Endothelial cell of umbilical vein (primary cell): ENCODE measurements at regions not wholly inside any gene's neighbourhood (a gene's known extent, or its start where the extent isn't known, plus 50 kb on each side); places are given as distances from the start of the nearest gene placed in this dataset.

Source experiments
- BruUV-seq: library from RNA; stranded (reverse); fragments of 400-500 nt; replicated peaks from 2 replicates; lab custom pipeline; 2021; lab: Mats Ljungman, UMichigan
- CTCF ChIA-PET: fragments of 300-600, 350-600 bp; sonication (Branson Sonifier 250); formaldehyde crosslinking; loops from one replicate; lab custom pipeline; 2021; ENCODE audit warnings: antibody characterized with exemption, inconsistent platforms; lab: Charles Lee
- POLR2A ChIA-PET: fragments of 300-600, 350-600 bp; sonication (Branson Sonifier 250); formaldehyde crosslinking; loops from one replicate; lab custom pipeline; 2021; ENCODE audit warnings: antibody characterized with exemption, inconsistent platforms; lab: Charles Lee
- DNase-seq: peaks from one replicate; pipeline ENCODE4 v3.0.0-alpha.2; 2011; ENCODE audit warnings: low read depth, low spot score
- FAIRE-seq: peaks from 2 replicates; lab custom pipeline; 2011; peaks lifted over from hg19 to GRCh38; lab: Jason Lieb, UNC
- H2AFZ ChIP-seq: 2 replicates; pipeline ENCODE4 v1.6.0; 2012; ENCODE audit warnings: low read depth, low read length, control low read depth, inconsistent platforms
- H3K27ac ChIP-seq: 2 replicates; pipeline ENCODE4 v1.5.1; 2011; ENCODE audit warnings: low read depth, mild to moderate bottlenecking, control low read depth, low read length, moderate library complexity; ENCODE audit not compliant: insufficient read depth
- H3K27me3 ChIP-seq, 2 experiments: 2 replicates each; pipeline versions ENCODE4 v1.6.0 to v1.6.1; 2011; ENCODE audit warnings: low read length in 2 of 2, mixed read lengths in 1 of 2; ENCODE audit not compliant: control insufficient read depth in 2 of 2, insufficient read depth in 2 of 2
- H3K36me3 ChIP-seq, 2 experiments: 2 replicates in 1 of 2; 3 replicates in 1 of 2; pipeline ENCODE4 v1.5.1; 2011; ENCODE audit warnings: low read length in 2 of 2, mild to moderate bottlenecking in 1 of 2, moderate library complexity in 1 of 2; ENCODE audit not compliant: control insufficient read depth in 2 of 2, insufficient read depth in 2 of 2; ENCODE audit errors: extremely low read depth in 1 of 2
- H3K4me1 ChIP-seq: 3 replicates; pipeline ENCODE4 v1.5.1; 2011; ENCODE audit warnings: mild to moderate bottlenecking, low read length; ENCODE audit not compliant: control insufficient read depth, insufficient read depth; ENCODE audit errors: extremely low read depth
- H3K4me2 ChIP-seq: 2 replicates; pipeline ENCODE4 v1.6.1; 2011; ENCODE audit warnings: low read length, control low read depth, mixed read lengths; ENCODE audit not compliant: insufficient read depth
- H3K4me3 ChIP-seq, 3 experiments: fragments of 200-600 bp in 1 of 3; sonication (generic), shearing (Covaris generic) in 1 of 3; replicated peaks in 1 of 3; 2 replicates each; pipeline ENCODE4 v1.5.1; 2011 to 2016; ENCODE audit warnings: control low read depth in 3 of 3, low read length in 3 of 3, mild to moderate bottlenecking in 2 of 3, inconsistent platforms in 1 of 3, low read depth in 1 of 3, moderate library complexity in 1 of 3; ENCODE audit not compliant: insufficient read depth in 1 of 3
- H3K79me2 ChIP-seq: 2 replicates; pipeline ENCODE4 v1.6.0; 2012; ENCODE audit warnings: low read length, inconsistent platforms; ENCODE audit not compliant: control insufficient read depth, insufficient read depth
- H3K9ac ChIP-seq: replicated peaks from 2 replicates; pipeline ENCODE3; 2011; ENCODE audit warnings: low read length, control low read depth; ENCODE audit not compliant: insufficient read depth; ENCODE audit errors: extremely low read depth
- H3K9me1 ChIP-seq: replicated peaks from 3 replicates; pipeline ENCODE4 v1.6.0; 2011; ENCODE audit warnings: mild to moderate bottlenecking, low read length; ENCODE audit not compliant: control insufficient read depth, insufficient read depth; ENCODE audit errors: extremely low read depth
- H3K9me3 ChIP-seq: replicated peaks from 2 replicates; pipeline ENCODE4 v1.5.1; 2012; ENCODE audit warnings: low read length, inconsistent platforms; ENCODE audit not compliant: control insufficient read depth, insufficient read depth
- H4K20me1 ChIP-seq: replicated peaks from 2 replicates; pipeline ENCODE3; 2011; ENCODE audit warnings: mild to moderate bottlenecking, low read length; ENCODE audit not compliant: control insufficient read depth, insufficient read depth; ENCODE audit errors: extremely low read depth
- CTCF ChIP-seq, 2 donors: IDR thresholded peaks; 1 replicate in 1 of 2; 2 replicates in 1 of 2; pipeline ENCODE4 v1.5.1; 2011; ENCODE audit warnings: low read length in 2 of 2, mild to moderate bottlenecking in 2 of 2, moderate library complexity in 2 of 2, control low read depth in 1 of 2, inconsistent platforms in 1 of 2, low read depth in 1 of 2; ENCODE audit not compliant: insufficient read depth in 1 of 2; ENCODE audit errors: extremely low read depth in 1 of 2
- EZH2 ChIP-seq: IDR thresholded peaks from 2 replicates; pipeline ENCODE4 v1.6.1; 2012; ENCODE audit warnings: borderline replicate concordance, low read depth, mild to moderate bottlenecking, moderate library complexity, low read length, inconsistent platforms; ENCODE audit not compliant: severe bottlenecking
- FOS ChIP-seq: IDR thresholded peaks from 2 replicates; pipeline ENCODE4 v1.6.1; 2011; ENCODE audit warnings: mild to moderate bottlenecking, low read length, moderate library complexity, borderline replicate concordance; ENCODE audit not compliant: insufficient read depth
- GATA2 ChIP-seq: IDR thresholded peaks from 2 replicates; pipeline ENCODE4 v1.7.0; 2011; ENCODE audit warnings: low read depth, mild to moderate bottlenecking, moderate library complexity, mixed read lengths, low read length; ENCODE audit not compliant: insufficient read length, insufficient read depth
- JUN ChIP-seq: IDR thresholded peaks from 2 replicates; pipeline ENCODE4 v1.6.1; 2011; ENCODE audit warnings: borderline replicate concordance, low read depth; ENCODE audit not compliant: insufficient read length, insufficient read depth
- MAX ChIP-seq: IDR thresholded peaks from 2 replicates; pipeline ENCODE4 v1.6.1; 2011; ENCODE audit not compliant: insufficient read depth, insufficient read length
- MYC ChIP-seq: IDR thresholded peaks from one replicate; pipeline ENCODE4 v1.6.1; 2011; ENCODE audit warnings: mild to moderate bottlenecking, low read depth, low read length
- POLR2A ChIP-seq: IDR thresholded peaks from 2 replicates; pipeline ENCODE4 v1.6.1; 2012; ENCODE audit warnings: low read depth, mild to moderate bottlenecking, control low read depth, low read length
- POLR2AphosphoS5 ChIP-seq: IDR thresholded peaks from 2 replicates; pipeline ENCODE4 v1.6.1; 2012; ENCODE audit warnings: low read depth, mild to moderate bottlenecking, control low read depth, low read length, moderate library complexity; ENCODE audit not compliant: insufficient read depth
- dilution Hi-C: fragments of 300-500 bp; cut with MboI; formaldehyde crosslinking; loops from one replicate; pipeline ENCODE4 v1.15.0; 2019; ENCODE audit warnings: low sequenced_read_pairs; ENCODE audit not compliant: extremely low pct_ligation_motif_present
- intact Hi-C: fragments of 100-400 bp; cut with micrococcal nuclease; formaldehyde crosslinking; loops from one replicate; pipeline ENCODE4 v1.10.0; 2022

DNA sequence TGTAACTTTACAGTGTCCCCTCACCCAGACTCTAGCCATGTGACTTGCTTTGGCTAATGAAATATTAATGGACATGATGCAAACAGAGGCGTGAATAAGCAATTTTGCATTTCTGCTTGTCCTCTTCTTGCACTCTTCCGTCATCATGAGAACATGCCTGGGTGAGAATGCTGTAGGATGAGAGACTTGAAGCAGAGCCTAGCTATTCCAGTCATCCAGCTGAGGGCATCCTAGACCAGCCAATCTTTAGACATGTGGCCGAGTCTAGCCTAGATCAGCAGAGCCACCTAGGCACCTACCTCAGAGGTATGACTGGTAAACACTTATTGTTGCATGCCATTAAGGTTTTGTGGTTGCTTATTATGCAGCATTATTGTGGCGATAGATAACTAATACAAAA lies 450.5 kb upstream of the AZI2 start:
- Histone ChIP-seq H2AFZ (no peak overlapping the region), H3K9ac (no peak overlapping the region), H4K20me1 (no peaks in the 10 kb centered on the region), H3K79me2 (no peaks in the 10 kb centered on the region), H3K27me3 (no peaks in the 10 kb centered on the region), H3K9me3 (no peaks in the 10 kb centered on the region), H3K4me1 (no peaks in the 10 kb centered on the region), H3K9me1 (no peaks in the 10 kb centered on the region), H3K36me3 (no peaks in the 10 kb centered on the region), H3K4me2 (no peak overlapping the region), H3K4me3 (no peak overlapping the region), H3K27ac (no peak overlapping the region)
- TF ChIP-seq MAX, result no peak
- no peak for TF ChIP-seq FOS
- TF ChIP-seq POLR2A, result no peak
- no peak for TF ChIP-seq GATA2
- TF ChIP-seq CTCF (IDR thresholded peaks at IDR 0.05; ENCODE audit: extremely low read depth in 1 of 2, insufficient read depth in 1 of 2, low read depth in 1 of 2, low read length in 2 of 2), result no peak
- no peak for TF ChIP-seq JUN
- no peak for TF ChIP-seq EZH2
- TF ChIP-seq MYC, result no peak
- no peak for TF ChIP-seq POLR2AphosphoS5
- ChIA-PET CTCF (no interaction called here), POLR2A (no interaction called here)
- no peak for DNase-seq
- no TSS peak for BruUV-seq
- intact Hi-C loops, result no loop called here
- no peak for FAIRE-seq
- dilution Hi-C loops, result no loop called here
